ENCODE measurements at regions not wholly inside any gene's neighbourhood (a gene's known extent, or its start where the extent isn't known, plus 50 kb on each side); places are given as distances from the start of the nearest gene placed in this dataset.

DNA sequence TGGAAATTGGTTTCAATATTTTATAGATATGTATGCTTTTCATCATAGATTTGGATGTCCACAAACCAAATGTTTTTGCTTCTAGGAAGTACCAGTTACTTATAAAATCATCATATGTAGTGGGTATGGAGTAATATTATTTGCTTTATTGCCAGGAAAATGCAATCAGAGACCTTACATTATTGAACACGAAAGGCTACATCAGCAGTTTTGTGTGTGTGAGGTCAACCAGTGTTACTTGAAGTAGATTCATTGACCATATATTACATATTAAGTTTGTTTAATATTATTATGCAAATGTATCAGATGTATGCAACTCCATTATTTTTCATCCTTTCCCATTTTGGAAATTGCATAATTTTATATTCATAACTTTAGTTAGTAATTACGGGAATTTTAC lies 219.1 kb upstream of the MMADHC start:
- Histone ChIP-seq H3K9ac (ENCODE audit: low read depth in 1 of 2, low read length in 2 of 2) (no peak overlapping the region), H3K27me3 (ENCODE audit: control insufficient read depth in 2 of 2, insufficient read depth in 2 of 2, low read length in 2 of 2) (no peaks in the 10 kb centered on the region), H3K9me3 (ENCODE audit: control insufficient read depth in 2 of 2, low read length in 2 of 2) (peaks cover 0 to 3% of the 10 kb centered on the region in 2 donors), H3K27ac (ENCODE audit: low read depth in 2 of 2, low read length in 2 of 2) (no peak overlapping the region), H3K4me3 (ENCODE audit: low read length in 2 of 2) (no peak overlapping the region), H3K4me1 (ENCODE audit: control insufficient read depth in 2 of 2, insufficient read depth in 2 of 2, low read length in 2 of 2) (no peaks in the 10 kb centered on the region), H3K36me3 (ENCODE audit: control insufficient read depth in 2 of 2, insufficient read depth in 2 of 2, low read length in 2 of 2) (no peaks in the 10 kb centered on the region)

DNA sequence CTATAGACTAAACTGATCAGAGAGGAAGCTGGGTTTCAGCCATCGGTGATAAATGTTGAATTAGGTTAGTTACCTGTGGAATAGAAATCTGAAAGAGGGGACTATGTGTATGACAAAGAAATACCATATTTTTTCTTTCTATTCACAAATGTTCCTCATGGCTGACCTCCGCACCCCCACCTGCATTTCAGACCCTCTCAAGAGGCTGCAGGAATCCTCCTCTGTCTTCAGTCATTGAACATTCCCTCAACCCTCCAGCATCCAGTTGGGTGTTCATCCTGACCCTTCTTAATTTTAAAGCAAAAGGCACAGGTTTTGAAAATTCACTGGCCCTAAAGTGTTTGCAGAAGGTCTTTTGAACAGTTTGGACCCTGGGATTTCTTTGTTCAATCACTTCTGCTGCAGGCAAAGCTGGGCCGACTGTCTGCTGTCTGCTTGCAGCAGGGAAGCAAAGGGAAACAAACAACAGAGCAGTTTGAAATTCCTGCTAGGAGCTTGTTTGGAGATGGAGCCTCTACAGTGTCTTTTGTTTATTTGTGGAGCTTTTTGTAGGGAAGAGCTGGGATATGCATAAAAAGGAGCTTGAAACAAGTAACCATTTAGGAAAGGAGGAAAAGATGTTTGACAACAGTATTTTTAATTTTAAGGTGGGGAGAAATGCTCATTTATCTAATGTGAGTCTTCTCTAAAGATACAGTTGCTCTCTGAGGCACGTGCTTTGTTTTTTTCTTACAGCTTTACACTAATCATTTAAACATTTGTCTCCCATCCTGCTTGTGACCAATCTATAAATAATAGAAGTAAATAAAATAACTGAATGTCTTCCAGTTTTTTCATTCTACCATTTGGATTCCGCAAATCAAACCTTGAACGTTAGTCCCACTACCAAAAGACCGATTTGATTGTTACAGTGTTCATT lies 213.3 kb upstream of the MMADHC start:
- no peak overlapping the region for H3K4me3 ChIP-seq (ENCODE audit: low read length in 2 of 2)
- H3K27me3 ChIP-seq (ENCODE audit: control insufficient read depth in 2 of 2, insufficient read depth in 2 of 2, low read length in 2 of 2), result no peaks in the 10 kb centered on the region
- H3K4me1 ChIP-seq (ENCODE audit: control insufficient read depth in 2 of 2, insufficient read depth in 2 of 2, low read length in 2 of 2), result no peaks in the 10 kb centered on the region
- H3K9ac ChIP-seq (ENCODE audit: low read depth in 1 of 2, low read length in 2 of 2), result no peak overlapping the region
- H3K9me3 ChIP-seq (ENCODE audit: control insufficient read depth in 2 of 2, low read length in 2 of 2), result peaks cover 0 to 3% of the 10 kb centered on the region in 2 donors
- H3K36me3 ChIP-seq (ENCODE audit: control insufficient read depth in 2 of 2, insufficient read depth in 2 of 2, low read length in 2 of 2), result no peaks in the 10 kb centered on the region
- H3K27ac ChIP-seq (ENCODE audit: low read depth in 2 of 2, low read length in 2 of 2), result no peak overlapping the region

DNA sequence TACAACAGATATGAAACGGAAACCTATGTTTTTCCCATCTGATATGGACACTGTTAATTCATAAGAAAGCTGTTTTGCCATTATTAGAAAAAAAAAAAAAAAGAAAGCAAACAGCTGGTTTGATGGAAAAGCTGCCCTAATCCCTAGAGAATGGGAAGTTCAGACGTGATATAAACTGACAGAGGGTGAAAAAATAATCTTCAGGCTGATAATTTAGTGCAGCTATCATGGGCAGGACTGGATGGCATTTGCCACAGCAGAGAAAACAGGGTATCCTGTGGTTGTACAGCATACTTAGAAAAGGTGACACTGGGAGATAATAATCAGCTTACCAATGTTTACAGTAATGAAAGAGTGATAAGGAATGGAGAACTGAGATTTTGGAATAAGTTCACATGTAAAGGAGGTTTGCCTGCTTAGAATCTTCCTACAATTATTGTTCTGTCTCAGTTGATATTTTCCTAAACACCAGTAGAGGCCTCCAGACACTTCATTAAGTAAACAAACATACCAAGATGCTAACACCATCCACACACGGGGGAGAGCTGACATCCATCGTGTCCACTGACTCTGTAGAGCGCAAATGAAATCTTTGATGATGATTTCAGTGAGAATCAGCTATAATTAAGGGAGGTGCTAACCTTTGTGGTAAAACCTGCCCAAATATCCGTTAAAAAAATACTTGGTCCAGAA lies 211.6 kb upstream of the MMADHC start:
- Histone ChIP-seq H3K27ac (ENCODE audit: low read depth in 2 of 2, low read length in 2 of 2) (no peak overlapping the region), H3K36me3 (ENCODE audit: control insufficient read depth in 2 of 2, insufficient read depth in 2 of 2, low read length in 2 of 2) (no peaks in the 10 kb centered on the region), H3K9ac (ENCODE audit: low read depth in 1 of 2, low read length in 2 of 2) (no peak overlapping the region), H3K4me1 (ENCODE audit: control insufficient read depth in 2 of 2, insufficient read depth in 2 of 2, low read length in 2 of 2) (no peaks in the 10 kb centered on the region), H3K9me3 (ENCODE audit: control insufficient read depth in 2 of 2, low read length in 2 of 2) (peaks cover 0 to 3% of the 10 kb centered on the region in 2 donors), H3K27me3 (ENCODE audit: control insufficient read depth in 2 of 2, insufficient read depth in 2 of 2, low read length in 2 of 2) (no peaks in the 10 kb centered on the region), H3K4me3 (ENCODE audit: low read length in 2 of 2) (no peak overlapping the region)

DNA sequence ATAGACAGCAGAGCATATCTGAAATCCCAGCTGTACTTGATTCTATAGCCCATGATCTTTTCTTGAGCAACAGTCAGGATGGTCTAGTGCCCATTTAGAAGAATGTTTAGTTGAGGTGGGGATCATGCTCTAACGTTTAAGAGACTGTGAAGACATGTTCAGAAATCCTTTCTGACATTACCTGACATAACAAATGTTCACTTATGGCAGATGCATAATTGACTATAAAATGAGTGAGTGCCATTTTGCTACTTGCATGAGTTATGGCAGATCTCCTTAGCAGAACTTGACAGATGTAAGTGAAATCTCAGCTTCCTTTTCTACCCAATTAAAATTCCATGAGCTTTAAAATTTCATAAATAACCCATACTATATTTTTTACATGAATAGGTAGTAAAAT lies 209.5 kb upstream of the MMADHC start:
- no peak overlapping the region for H3K9ac ChIP-seq (ENCODE audit: low read depth in 1 of 2, low read length in 2 of 2)
- no peaks in the 10 kb centered on the region for H3K4me1 ChIP-seq (ENCODE audit: control insufficient read depth in 2 of 2, insufficient read depth in 2 of 2, low read length in 2 of 2)
- H3K9me3 ChIP-seq (ENCODE audit: control insufficient read depth in 2 of 2, low read length in 2 of 2), result peaks cover 0 to 3% of the 10 kb centered on the region in 2 donors
- no peak overlapping the region for H3K4me3 ChIP-seq (ENCODE audit: low read length in 2 of 2)
- H3K27ac ChIP-seq (ENCODE audit: low read depth in 2 of 2, low read length in 2 of 2), result no peak overlapping the region
- H3K27me3 ChIP-seq (ENCODE audit: control insufficient read depth in 2 of 2, insufficient read depth in 2 of 2, low read length in 2 of 2), result no peaks in the 10 kb centered on the region
- no peaks in the 10 kb centered on the region for H3K36me3 ChIP-seq (ENCODE audit: control insufficient read depth in 2 of 2, insufficient read depth in 2 of 2, low read length in 2 of 2)

DNA sequence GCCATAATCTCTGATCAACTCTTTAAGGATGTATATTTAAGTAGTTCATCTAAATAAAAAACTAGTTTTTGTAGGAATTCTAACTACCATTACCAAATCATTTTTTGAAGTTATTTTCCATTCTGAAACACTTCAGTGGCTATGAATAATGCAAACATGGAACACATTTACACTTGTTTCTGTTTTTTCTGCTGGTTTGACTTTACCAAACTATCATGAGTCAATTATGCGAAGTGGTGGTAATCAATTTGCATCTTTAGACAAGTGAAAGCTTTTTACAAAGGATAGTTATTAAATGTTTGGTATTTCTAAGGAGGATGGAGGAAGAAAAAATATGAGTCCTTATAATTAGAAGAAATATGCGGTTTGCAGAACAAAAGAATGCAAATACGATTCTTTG lies 202.0 kb upstream of the MMADHC start:
- Histone ChIP-seq H3K9me3 (ENCODE audit: control insufficient read depth in 2 of 2, low read length in 2 of 2) (no peaks in the 10 kb centered on the region), H3K36me3 (ENCODE audit: control insufficient read depth in 2 of 2, insufficient read depth in 2 of 2, low read length in 2 of 2) (no peaks in the 10 kb centered on the region), H3K4me3 (ENCODE audit: low read length in 2 of 2) (no peak overlapping the region), H3K27ac (ENCODE audit: low read depth in 2 of 2, low read length in 2 of 2) (no peak overlapping the region), H3K27me3 (ENCODE audit: control insufficient read depth in 2 of 2, insufficient read depth in 2 of 2, low read length in 2 of 2) (no peaks in the 10 kb centered on the region), H3K9ac (ENCODE audit: low read depth in 1 of 2, low read length in 2 of 2) (no peak overlapping the region), H3K4me1 (ENCODE audit: control insufficient read depth in 2 of 2, insufficient read depth in 2 of 2, low read length in 2 of 2) (no peaks in the 10 kb centered on the region)

DNA sequence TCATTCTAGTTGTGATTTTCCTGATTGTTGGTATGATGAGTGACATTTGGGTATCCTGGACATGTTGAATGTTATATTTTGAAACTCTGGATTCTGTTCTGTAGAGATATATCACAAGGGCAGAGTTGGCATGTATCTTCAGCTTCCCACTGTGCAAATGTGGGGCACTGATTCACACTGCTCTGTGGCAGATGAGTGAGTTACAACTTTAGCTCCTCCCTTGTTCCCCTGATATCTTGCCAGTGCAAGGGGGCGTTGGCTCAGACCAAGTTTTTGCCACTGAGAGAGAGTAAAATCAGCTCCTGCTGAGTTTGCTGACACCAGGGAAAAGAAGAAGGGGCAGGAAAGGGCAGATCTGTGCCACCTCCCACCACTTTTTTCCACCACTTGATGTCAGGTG lies 199.6 kb upstream of the MMADHC start:
- H3K4me1 ChIP-seq (ENCODE audit: control insufficient read depth in 2 of 2, insufficient read depth in 2 of 2, low read length in 2 of 2), result no peaks in the 10 kb centered on the region
- H3K27me3 ChIP-seq (ENCODE audit: control insufficient read depth in 2 of 2, insufficient read depth in 2 of 2, low read length in 2 of 2), result no peaks in the 10 kb centered on the region
- H3K9ac ChIP-seq (ENCODE audit: low read depth in 1 of 2, low read length in 2 of 2), result no peak overlapping the region
- H3K36me3 ChIP-seq (ENCODE audit: control insufficient read depth in 2 of 2, insufficient read depth in 2 of 2, low read length in 2 of 2), result no peaks in the 10 kb centered on the region
- no peak overlapping the region for H3K27ac ChIP-seq (ENCODE audit: low read depth in 2 of 2, low read length in 2 of 2)
- no peak overlapping the region for H3K4me3 ChIP-seq (ENCODE audit: low read length in 2 of 2)
- H3K9me3 ChIP-seq (ENCODE audit: control insufficient read depth in 2 of 2, low read length in 2 of 2), result no peaks in the 10 kb centered on the region

DNA sequence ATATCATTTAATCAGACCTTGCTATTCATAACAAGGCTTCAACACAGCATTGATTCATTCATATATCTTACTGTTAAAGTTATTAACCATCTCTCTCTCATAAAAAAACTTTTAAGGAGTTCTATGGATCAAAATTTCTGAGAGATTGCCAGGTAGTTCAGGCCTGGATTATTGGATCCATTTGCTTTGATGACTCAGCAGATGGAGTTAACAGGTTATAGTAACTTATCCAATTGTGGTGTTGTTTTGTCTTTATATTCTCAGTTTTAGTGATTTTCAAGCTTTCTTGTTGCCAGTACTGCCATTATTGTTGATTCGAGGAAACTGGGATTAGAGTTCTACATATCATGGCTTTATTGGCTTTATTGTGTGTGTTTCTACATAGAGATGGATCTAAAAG lies 195.7 kb upstream of the MMADHC start:
- H3K9ac ChIP-seq (ENCODE audit: low read depth in 1 of 2, low read length in 2 of 2), result no peak overlapping the region
- H3K36me3 ChIP-seq (ENCODE audit: control insufficient read depth in 2 of 2, insufficient read depth in 2 of 2, low read length in 2 of 2), result no peaks in the 10 kb centered on the region
- no peaks in the 10 kb centered on the region for H3K4me1 ChIP-seq (ENCODE audit: control insufficient read depth in 2 of 2, insufficient read depth in 2 of 2, low read length in 2 of 2)
- H3K4me3 ChIP-seq (ENCODE audit: low read length in 2 of 2), result no peak overlapping the region
- no peak overlapping the region for H3K27ac ChIP-seq (ENCODE audit: low read depth in 2 of 2, low read length in 2 of 2)
- H3K27me3 ChIP-seq (ENCODE audit: control insufficient read depth in 2 of 2, insufficient read depth in 2 of 2, low read length in 2 of 2), result no peaks in the 10 kb centered on the region
- no peaks in the 10 kb centered on the region for H3K9me3 ChIP-seq (ENCODE audit: control insufficient read depth in 2 of 2, low read length in 2 of 2)

DNA sequence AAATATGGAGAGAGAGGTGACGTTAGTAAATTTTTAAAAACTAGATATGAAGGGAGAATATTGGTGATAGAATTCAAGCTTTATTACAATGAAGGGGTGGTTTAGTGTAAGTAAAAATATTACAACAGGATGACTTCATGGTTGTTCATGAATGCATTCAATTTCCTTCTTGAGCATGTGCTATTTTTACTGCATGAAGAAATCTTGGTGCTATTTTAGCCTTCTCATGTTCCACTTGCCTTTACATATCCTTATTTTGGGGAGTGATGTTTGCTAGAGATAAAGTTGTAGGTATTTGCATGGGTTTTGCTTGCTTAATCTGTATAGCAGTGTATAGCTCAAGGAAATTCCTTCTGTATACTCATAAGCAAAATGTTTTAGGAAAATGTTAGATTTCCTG lies 195.0 kb upstream of the MMADHC start:
- H3K9ac ChIP-seq (ENCODE audit: low read depth in 1 of 2, low read length in 2 of 2), result no peak overlapping the region

DNA sequence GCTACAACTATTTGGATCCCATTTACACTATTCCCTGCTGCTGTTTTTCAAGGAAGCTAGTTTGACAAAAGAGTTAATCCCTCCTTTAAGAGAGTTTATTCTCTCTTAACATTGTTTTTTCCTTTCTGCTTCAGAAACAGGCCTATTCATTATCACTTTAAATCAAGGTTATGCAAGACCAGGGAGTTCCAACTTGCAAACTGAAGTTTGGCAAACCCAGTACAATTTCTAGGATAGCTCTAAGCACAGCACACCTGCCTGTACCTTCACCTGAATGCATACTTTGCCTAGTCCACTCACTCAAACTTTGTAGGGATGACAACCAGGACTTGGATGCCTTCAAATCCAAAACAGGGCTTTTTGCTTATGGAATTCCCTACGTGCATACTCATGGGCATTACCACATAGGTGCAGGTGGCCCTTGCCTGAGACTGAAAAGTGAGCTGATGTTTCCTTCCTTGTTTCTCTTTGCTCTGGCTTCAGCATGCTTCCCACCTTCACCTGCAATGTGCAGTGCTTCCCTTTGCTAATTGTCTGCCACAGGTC lies 193.8 kb upstream of the MMADHC start:
- no peak overlapping the region for H3K27ac ChIP-seq (ENCODE audit: low read depth in 2 of 2, low read length in 2 of 2)
- no peaks in the 10 kb centered on the region for H3K4me1 ChIP-seq (ENCODE audit: control insufficient read depth in 2 of 2, insufficient read depth in 2 of 2, low read length in 2 of 2)
- no peak overlapping the region for H3K9ac ChIP-seq (ENCODE audit: low read depth in 1 of 2, low read length in 2 of 2)
- no peaks in the 10 kb centered on the region for H3K27me3 ChIP-seq (ENCODE audit: control insufficient read depth in 2 of 2, insufficient read depth in 2 of 2, low read length in 2 of 2)
- H3K9me3 ChIP-seq (ENCODE audit: control insufficient read depth in 2 of 2, low read length in 2 of 2), result no peaks in the 10 kb centered on the region
- no peaks in the 10 kb centered on the region for H3K36me3 ChIP-seq (ENCODE audit: control insufficient read depth in 2 of 2, insufficient read depth in 2 of 2, low read length in 2 of 2)
- H3K4me3 ChIP-seq (ENCODE audit: low read length in 2 of 2), result no peak overlapping the region

More for the DNA sequence above, 195.0 kb upstream of the MMADHC start:
- Histone ChIP-seq H3K27me3 (ENCODE audit: control insufficient read depth in 2 of 2, insufficient read depth in 2 of 2, low read length in 2 of 2) (no peaks in the 10 kb centered on the region), H3K27ac (ENCODE audit: low read depth in 2 of 2, low read length in 2 of 2) (no peak overlapping the region), H3K9me3 (ENCODE audit: control insufficient read depth in 2 of 2, low read length in 2 of 2) (no peaks in the 10 kb centered on the region), H3K36me3 (ENCODE audit: control insufficient read depth in 2 of 2, insufficient read depth in 2 of 2, low read length in 2 of 2) (no peaks in the 10 kb centered on the region), H3K4me3 (ENCODE audit: low read length in 2 of 2) (no peak overlapping the region), H3K4me1 (ENCODE audit: control insufficient read depth in 2 of 2, insufficient read depth in 2 of 2, low read length in 2 of 2) (no peaks in the 10 kb centered on the region)

DNA sequence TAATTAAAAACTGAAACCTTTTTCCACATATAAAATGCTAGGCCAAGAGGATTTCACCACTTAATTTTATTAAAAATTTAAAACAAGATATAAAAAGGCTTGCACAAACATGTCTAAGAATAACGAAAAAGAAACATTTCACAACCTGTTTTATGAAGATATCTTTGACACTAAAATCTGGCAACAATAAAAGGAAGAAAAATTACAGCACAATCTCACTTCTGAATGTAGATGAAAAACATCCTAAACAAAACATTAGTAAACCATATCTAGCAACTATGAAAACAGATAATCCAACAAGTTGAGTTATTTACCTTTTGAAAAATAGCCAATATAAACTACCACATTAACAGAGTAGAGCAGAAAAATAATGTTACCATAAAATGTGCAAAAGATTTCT lies 185.4 kb upstream of the MMADHC start:
- no peak overlapping the region for H3K4me3 ChIP-seq (ENCODE audit: low read length in 2 of 2)
- H3K27me3 ChIP-seq (ENCODE audit: control insufficient read depth in 2 of 2, insufficient read depth in 2 of 2, low read length in 2 of 2), result no peaks in the 10 kb centered on the region
- no peaks in the 10 kb centered on the region for H3K4me1 ChIP-seq (ENCODE audit: control insufficient read depth in 2 of 2, insufficient read depth in 2 of 2, low read length in 2 of 2)
- H3K9ac ChIP-seq (ENCODE audit: low read depth in 1 of 2, low read length in 2 of 2), result no peak overlapping the region
- no peaks in the 10 kb centered on the region for H3K9me3 ChIP-seq (ENCODE audit: control insufficient read depth in 2 of 2, low read length in 2 of 2)
- H3K27ac ChIP-seq (ENCODE audit: low read depth in 2 of 2, low read length in 2 of 2), result no peak overlapping the region
- no peaks in the 10 kb centered on the region for H3K36me3 ChIP-seq (ENCODE audit: control insufficient read depth in 2 of 2, insufficient read depth in 2 of 2, low read length in 2 of 2)
